Hepatocyte (in vitro differentiated cells): ENCODE measurements at regions not wholly inside any gene's neighbourhood (a gene's known extent, or its start where the extent isn't known, plus 50 kb on each side); places are given as distances from the start of the nearest gene placed in this dataset.

Experiments
- DNase-seq: peaks from one replicate; pipeline ENCODE4 v3.0.0-alpha.2; 2016; ENCODE audit warnings: low spot score
- H2AFZ ChIP-seq: fragments of 200-600 bp; sonication (generic); 2 replicates; pipeline ENCODE4 v1.6.0; 2016; ENCODE audit warnings: antibody characterized with exemption, mild to moderate bottlenecking
- H3K27ac ChIP-seq: fragments of 200-600 bp; sonication (generic); 2 replicates; pipeline ENCODE4 v1.5.1; 2016; ENCODE audit warnings: mild to moderate bottlenecking
- H3K27me3 ChIP-seq: fragments of 200-600 bp; sonication (generic); 2 replicates; pipeline ENCODE4 v1.6.1; 2016
- H3K36me3 ChIP-seq: fragments of 200-600 bp; sonication (generic); replicated peaks from 2 replicates; pipeline ENCODE4 v1.5.1; 2016; ENCODE audit warnings: low read depth; ENCODE audit not compliant: insufficient read depth
- H3K4me1 ChIP-seq: fragments of 200-600 bp; sonication (generic); 2 replicates; pipeline ENCODE4 v1.5.1; 2016; ENCODE audit warnings: mild to moderate bottlenecking, moderate library complexity; ENCODE audit not compliant: insufficient read depth
- H3K4me2 ChIP-seq: fragments of 200-600 bp; sonication (generic); 2 replicates; pipeline ENCODE4 v1.6.0; 2016
- H3K4me3 ChIP-seq: fragments of 200-600 bp; sonication (generic); 2 replicates; pipeline ENCODE4 v1.5.1; 2016; ENCODE audit warnings: mild to moderate bottlenecking
- H3K79me2 ChIP-seq: fragments of 200-600 bp; sonication (generic); 2 replicates; pipeline ENCODE4 v1.6.0; 2017; ENCODE audit warnings: mild to moderate bottlenecking
- H3K9me2 ChIP-seq: fragments of 200-600 bp; sonication (generic); replicated peaks from 2 replicates; pipeline ENCODE4 v1.6.0; 2017; ENCODE audit warnings: mild to moderate bottlenecking; ENCODE audit not compliant: insufficient read depth
- H3K9me3 ChIP-seq: fragments of 200-600 bp; sonication (generic); 2 replicates; pipeline ENCODE4 v1.5.1; 2016; ENCODE audit warnings: low read depth, mild to moderate bottlenecking
- H4K20me1 ChIP-seq: fragments of 200-600 bp; sonication (generic); 2 replicates; pipeline ENCODE4 v1.6.0; 2016; ENCODE audit warnings: mild to moderate bottlenecking; ENCODE audit not compliant: insufficient read depth, poor library complexity, severe bottlenecking
- EZH2 ChIP-seq: fragments of 200-600 bp; sonication (generic); IDR thresholded peaks from 2 replicates; pipeline ENCODE4 v1.6.1; 2016; ENCODE audit warnings: antibody characterized with exemption, mild to moderate bottlenecking, borderline replicate concordance
- EZH2phosphoT487 ChIP-seq: fragments of 200-600 bp; sonication (generic); IDR thresholded peaks from one replicate; pipeline ENCODE4 v1.6.1; 2018; ENCODE audit warnings: antibody characterized with exemption, mild to moderate bottlenecking, low read depth, moderate library complexity; ENCODE audit not compliant: unreplicated experiment, severe bottlenecking
- WGBS: methylation state at CpG from one replicate; pipeline ENCODE4 v1.1.6; 2016; ENCODE audit warnings: low lambda C conversion rate; ENCODE audit errors: missing lambda C conversion rate; 5-methylcytosine and 5-hydroxymethylcytosine counted together
- TF ChIP-seq, protein P1 (sequence below): fragments of 200-600 bp; sonication (generic); IDR thresholded peaks from 2 replicates; pipeline ENCODE4 v1.5.1; 2016; ENCODE audit warnings: antibody characterized with exemption, mild to moderate bottlenecking; ENCODE audit not compliant: poor library complexity

- Histone ChIP-seq H3K79me2 (no peaks in the 10 kb centered on the region), H3K4me3 (no peak overlapping the region), H3K9me2 (no peaks in the 10 kb centered on the region), H3K4me2 (no peak overlapping the region), H3K27ac (peak overlapping the region; percentile 25), H4K20me1 (no peaks in the 10 kb centered on the region), H3K9me3 (no peaks in the 10 kb centered on the region), H3K36me3 (no peaks in the 10 kb centered on the region), H2AFZ (no peak overlapping the region), H3K4me1 (no peaks in the 10 kb centered on the region), H3K27me3 (no peaks in the 10 kb centered on the region)
- WGBS, result 46% methylated on average over 3 of the region's 3 CpGs
- no peak for DNase-seq
- TF ChIP-seq EZH2phosphoT487 (no peak), EZH2 (no peak)
- TF ChIP-seq, protein P1, sequence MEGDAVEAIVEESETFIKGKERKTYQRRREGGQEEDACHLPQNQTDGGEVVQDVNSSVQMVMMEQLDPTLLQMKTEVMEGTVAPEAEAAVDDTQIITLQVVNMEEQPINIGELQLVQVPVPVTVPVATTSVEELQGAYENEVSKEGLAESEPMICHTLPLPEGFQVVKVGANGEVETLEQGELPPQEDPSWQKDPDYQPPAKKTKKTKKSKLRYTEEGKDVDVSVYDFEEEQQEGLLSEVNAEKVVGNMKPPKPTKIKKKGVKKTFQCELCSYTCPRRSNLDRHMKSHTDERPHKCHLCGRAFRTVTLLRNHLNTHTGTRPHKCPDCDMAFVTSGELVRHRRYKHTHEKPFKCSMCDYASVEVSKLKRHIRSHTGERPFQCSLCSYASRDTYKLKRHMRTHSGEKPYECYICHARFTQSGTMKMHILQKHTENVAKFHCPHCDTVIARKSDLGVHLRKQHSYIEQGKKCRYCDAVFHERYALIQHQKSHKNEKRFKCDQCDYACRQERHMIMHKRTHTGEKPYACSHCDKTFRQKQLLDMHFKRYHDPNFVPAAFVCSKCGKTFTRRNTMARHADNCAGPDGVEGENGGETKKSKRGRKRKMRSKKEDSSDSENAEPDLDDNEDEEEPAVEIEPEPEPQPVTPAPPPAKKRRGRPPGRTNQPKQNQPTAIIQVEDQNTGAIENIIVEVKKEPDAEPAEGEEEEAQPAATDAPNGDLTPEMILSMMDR, result no peak
Measured at GRCh38 chr12:108060067-108060466, 69.0 kb upstream of the WSCD2 start.

DNA sequence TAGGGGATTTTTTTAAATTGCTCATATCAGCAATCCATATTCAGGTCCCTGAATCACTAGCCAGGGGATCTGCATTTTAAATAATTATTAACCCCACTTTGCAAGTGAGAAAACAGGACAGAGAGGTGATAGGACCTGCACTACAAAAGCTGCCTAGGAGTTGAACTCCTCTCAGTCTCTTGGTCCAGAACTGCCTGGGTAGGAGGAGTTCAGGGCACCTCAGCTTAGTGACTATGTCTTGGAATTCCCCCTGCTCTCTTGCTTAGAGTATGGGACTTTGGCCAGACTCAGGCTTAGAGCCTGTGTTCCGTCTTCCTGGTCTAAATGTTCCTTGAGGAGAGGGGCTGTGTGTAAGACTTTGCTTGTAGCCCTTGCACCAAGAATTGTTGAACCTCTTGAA lies 68.2 kb upstream of the WSCD2 start:
- H3K79me2 ChIP-seq, result no peaks in the 10 kb centered on the region
- H3K9me3 ChIP-seq, result no peaks in the 10 kb centered on the region
- no peaks in the 10 kb centered on the region for H4K20me1 ChIP-seq
- no peak overlapping the region for H2AFZ ChIP-seq
- no peaks in the 10 kb centered on the region for H3K9me2 ChIP-seq
- peak; percentile 47 for DNase-seq
- H3K27me3 ChIP-seq, result no peaks in the 10 kb centered on the region
- 62% methylated on average over 1 of the region's 1 CpG for WGBS
- H3K27ac ChIP-seq, result peak overlapping the region; percentile 65
- H3K4me1 ChIP-seq, result no peaks in the 10 kb centered on the region
- no peak overlapping the region for H3K4me2 ChIP-seq
- TF ChIP-seq, protein P1, result no peak
- TF ChIP-seq EZH2phosphoT487 (no peak), EZH2 (no peak)
- no peaks in the 10 kb centered on the region for H3K36me3 ChIP-seq
- no peak overlapping the region for H3K4me3 ChIP-seq

GRCh38 chr12:108063192-108063591 lies 65.9 kb upstream of the WSCD2 start:
- H2AFZ ChIP-seq, result no peak overlapping the region
- H3K27ac ChIP-seq, result no peak overlapping the region
- H3K9me3 ChIP-seq, result no peaks in the 10 kb centered on the region
- no peak overlapping the region for H3K4me2 ChIP-seq
- no peak for DNase-seq
- whole genome bisulfite sequencing, result 19% methylated on average over 3 of the region's 3 CpGs
- H3K36me3 ChIP-seq, result no peaks in the 10 kb centered on the region
- no peaks in the 10 kb centered on the region for H3K27me3 ChIP-seq
- H3K9me2 ChIP-seq, result no peaks in the 10 kb centered on the region
- H3K4me3 ChIP-seq, result no peak overlapping the region
- H3K79me2 ChIP-seq, result no peaks in the 10 kb centered on the region
- H4K20me1 ChIP-seq, result no peaks in the 10 kb centered on the region
- TF ChIP-seq, protein P1, result peak; percentile 35
- no peak for TF ChIP-seq EZH2
- no peaks in the 10 kb centered on the region for H3K4me1 ChIP-seq

GRCh38 chr12:108065069-108065468 lies 64.0 kb upstream of the WSCD2 start:
- no peaks in the 10 kb centered on the region for H3K27me3 ChIP-seq
- 62% methylated on average over 7 of the region's 7 CpGs for WGBS
- H3K4me2 ChIP-seq, result no peak overlapping the region
- no peaks in the 10 kb centered on the region for H3K4me1 ChIP-seq
- no peaks in the 10 kb centered on the region for H3K9me3 ChIP-seq
- TF ChIP-seq EZH2phosphoT487 (no peak), EZH2 (no peak)
- TF ChIP-seq, protein P1, result no peak
- DNase-seq, result no peak
- H3K27ac ChIP-seq, result no peak overlapping the region
- H2AFZ ChIP-seq, result no peak overlapping the region
- H3K36me3 ChIP-seq, result no peaks in the 10 kb centered on the region
- H3K9me2 ChIP-seq, result no peaks in the 10 kb centered on the region
- no peak overlapping the region for H3K4me3 ChIP-seq
- no peaks in the 10 kb centered on the region for H3K79me2 ChIP-seq
- no peaks in the 10 kb centered on the region for H4K20me1 ChIP-seq
